ENCODE measurements at regions not wholly inside any gene's neighbourhood (a gene's known extent, or its start where the extent isn't known, plus 50 kb on each side); places are given as distances from the start of the nearest gene placed in this dataset.

DNA sequence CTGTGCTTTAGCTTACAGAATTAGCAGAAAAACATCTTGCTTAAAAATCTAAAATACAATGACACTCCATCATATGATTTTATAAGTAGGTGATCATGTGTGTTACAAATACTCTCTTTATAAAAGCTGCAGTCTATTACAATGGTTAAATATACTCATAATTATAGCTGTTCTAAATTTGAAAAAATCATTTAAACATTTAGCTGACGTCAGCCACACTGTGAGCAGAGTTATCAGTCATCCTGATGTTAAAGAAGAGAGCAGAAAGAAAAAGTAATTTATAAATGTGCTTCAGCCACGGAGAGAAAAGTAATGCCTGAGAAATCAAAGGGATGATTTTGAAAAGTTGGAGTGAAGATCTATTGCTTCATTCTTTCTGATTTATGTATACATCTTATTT lies 1325.9 kb upstream of the B3GALT2 start:
- Histone ChIP-seq H3K4me3 (ENCODE audit: low read depth, low read length) (no peak overlapping the region), H3K27me3 (no peaks in the 10 kb centered on the region), H3K36me3 (no peaks in the 10 kb centered on the region), H3K4me1 (no peaks in the 10 kb centered on the region; the same call in 1 of the 2 replicates), H3K9me3 (no peaks in the 10 kb centered on the region; the same call in 1 of the 2 replicates)
- no peak for DNase-seq
- TF ChIP-seq, protein P1, sequence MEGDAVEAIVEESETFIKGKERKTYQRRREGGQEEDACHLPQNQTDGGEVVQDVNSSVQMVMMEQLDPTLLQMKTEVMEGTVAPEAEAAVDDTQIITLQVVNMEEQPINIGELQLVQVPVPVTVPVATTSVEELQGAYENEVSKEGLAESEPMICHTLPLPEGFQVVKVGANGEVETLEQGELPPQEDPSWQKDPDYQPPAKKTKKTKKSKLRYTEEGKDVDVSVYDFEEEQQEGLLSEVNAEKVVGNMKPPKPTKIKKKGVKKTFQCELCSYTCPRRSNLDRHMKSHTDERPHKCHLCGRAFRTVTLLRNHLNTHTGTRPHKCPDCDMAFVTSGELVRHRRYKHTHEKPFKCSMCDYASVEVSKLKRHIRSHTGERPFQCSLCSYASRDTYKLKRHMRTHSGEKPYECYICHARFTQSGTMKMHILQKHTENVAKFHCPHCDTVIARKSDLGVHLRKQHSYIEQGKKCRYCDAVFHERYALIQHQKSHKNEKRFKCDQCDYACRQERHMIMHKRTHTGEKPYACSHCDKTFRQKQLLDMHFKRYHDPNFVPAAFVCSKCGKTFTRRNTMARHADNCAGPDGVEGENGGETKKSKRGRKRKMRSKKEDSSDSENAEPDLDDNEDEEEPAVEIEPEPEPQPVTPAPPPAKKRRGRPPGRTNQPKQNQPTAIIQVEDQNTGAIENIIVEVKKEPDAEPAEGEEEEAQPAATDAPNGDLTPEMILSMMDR (IDR thresholded peaks at IDR 0.05; ENCODE audit: low read depth, low read length) = no peak

DNA sequence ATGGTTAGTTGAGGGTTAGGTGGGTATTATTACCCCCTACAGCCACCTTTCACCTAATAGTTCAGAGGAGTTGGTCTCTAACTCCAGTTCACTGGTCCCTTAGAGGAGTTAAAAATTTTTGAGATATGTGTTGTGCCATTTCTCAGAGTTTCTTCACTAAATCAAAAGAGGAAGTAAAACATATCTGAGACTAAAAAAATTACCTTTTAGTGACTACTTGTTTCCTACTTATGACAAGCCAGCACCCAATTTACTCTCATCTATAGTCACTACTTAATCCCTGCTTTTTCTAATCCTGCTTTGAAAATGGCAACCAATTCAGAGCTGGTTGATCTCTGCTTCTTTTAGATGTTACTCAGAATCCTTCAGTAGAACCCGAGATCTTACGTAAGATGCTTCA lies 1316.8 kb upstream of the B3GALT2 start:
- TF ChIP-seq, protein P1 (IDR thresholded peaks at IDR 0.05; ENCODE audit: low read depth, low read length) = no peak
- no peak for DNase-seq
- Histone ChIP-seq H3K27me3 (no peaks in the 10 kb centered on the region), H3K9me3 (no peaks in the 10 kb centered on the region), H3K4me3 (ENCODE audit: low read depth, low read length) (no peak overlapping the region), H3K4me1 (no peaks in the 10 kb centered on the region), H3K36me3 (no peaks in the 10 kb centered on the region)

DNA sequence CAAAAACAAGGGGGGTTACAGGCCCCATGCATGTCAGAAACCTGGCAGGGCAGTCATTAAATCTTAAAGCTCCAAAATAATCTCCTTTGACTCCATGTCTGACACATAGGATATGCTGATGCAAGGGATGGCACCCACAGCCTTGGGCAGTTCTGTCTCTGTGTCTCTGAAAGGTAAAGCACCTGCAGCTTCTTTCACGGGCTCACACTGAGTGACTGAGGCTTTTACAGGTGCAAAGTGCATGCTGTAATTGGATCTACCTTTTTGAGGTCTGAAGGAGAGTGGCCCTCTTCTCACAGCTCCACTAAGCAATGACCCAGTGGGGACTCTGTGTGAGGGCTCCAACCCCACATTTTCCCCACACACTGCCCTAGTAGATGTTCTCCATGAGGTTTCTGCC lies 1309.0 kb upstream of the B3GALT2 start:
- no peaks in the 10 kb centered on the region for H3K36me3 ChIP-seq
- H3K9me3 ChIP-seq = no peaks in the 10 kb centered on the region
- H3K27me3 ChIP-seq = no peaks in the 10 kb centered on the region
- no peak overlapping the region for H3K4me3 ChIP-seq (ENCODE audit: low read depth, low read length)
- no peaks in the 10 kb centered on the region for H3K4me1 ChIP-seq
- DNase-seq = no peak
- TF ChIP-seq, protein P1 (IDR thresholded peaks at IDR 0.05; ENCODE audit: low read depth, low read length) = no peak

DNA sequence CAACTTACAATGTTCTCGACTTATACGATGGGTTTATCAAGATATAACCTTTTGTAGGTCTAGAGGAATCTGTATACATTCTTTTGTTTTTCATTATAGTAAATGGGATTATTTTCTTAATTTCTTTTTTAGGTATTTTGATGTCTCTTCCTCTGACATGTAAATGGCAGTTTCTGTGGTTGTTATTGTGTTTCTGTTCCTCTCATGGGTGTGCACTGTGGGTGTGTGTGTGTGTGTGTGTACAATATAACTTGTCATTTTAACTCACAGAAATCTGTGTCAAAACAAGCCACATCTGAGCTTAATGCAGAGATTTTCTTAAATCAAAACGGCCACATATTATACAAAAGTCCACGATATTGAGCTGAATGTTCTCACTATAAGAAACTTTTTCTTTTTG lies 1300.8 kb upstream of the B3GALT2 start:
- no peak overlapping the region for H3K4me3 ChIP-seq (ENCODE audit: low read depth, low read length)
- peaks cover 4% of the 10 kb centered on the region; the same call in 1 of the 2 replicates for H3K9me3 ChIP-seq
- no peak for DNase-seq
- H3K4me1 ChIP-seq = no peaks in the 10 kb centered on the region
- TF ChIP-seq, protein P1 (IDR thresholded peaks at IDR 0.05; ENCODE audit: low read depth, low read length) = no peak
- no peaks in the 10 kb centered on the region for H3K27me3 ChIP-seq
- H3K36me3 ChIP-seq = no peaks in the 10 kb centered on the region

DNA sequence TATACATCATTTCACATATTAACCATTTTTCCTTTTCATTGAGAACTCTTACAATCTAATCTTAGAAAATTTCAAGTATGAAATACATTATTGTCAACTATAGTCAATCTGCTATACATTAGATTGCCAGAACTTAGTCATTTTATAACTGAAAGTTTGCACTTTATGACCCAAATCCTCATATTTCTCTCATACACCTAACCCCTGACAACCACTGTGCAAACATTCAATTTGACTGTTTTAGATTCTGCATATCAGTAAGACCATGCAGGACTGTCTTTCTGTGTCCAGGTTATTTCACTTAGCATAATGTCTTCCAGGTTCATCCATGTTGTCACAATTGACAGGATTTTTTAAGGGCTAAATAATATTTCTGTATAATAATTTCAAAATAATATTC lies 1299.0 kb upstream of the B3GALT2 start:
- no peak for DNase-seq
- Histone ChIP-seq H3K9me3 (peaks cover 4% of the 10 kb centered on the region; the same call in 1 of the 2 replicates), H3K27me3 (no peaks in the 10 kb centered on the region), H3K4me3 (ENCODE audit: low read depth, low read length) (no peak overlapping the region), H3K36me3 (no peaks in the 10 kb centered on the region), H3K4me1 (no peaks in the 10 kb centered on the region)
- TF ChIP-seq, protein P1 (IDR thresholded peaks at IDR 0.05; ENCODE audit: low read depth, low read length) = no peak

DNA sequence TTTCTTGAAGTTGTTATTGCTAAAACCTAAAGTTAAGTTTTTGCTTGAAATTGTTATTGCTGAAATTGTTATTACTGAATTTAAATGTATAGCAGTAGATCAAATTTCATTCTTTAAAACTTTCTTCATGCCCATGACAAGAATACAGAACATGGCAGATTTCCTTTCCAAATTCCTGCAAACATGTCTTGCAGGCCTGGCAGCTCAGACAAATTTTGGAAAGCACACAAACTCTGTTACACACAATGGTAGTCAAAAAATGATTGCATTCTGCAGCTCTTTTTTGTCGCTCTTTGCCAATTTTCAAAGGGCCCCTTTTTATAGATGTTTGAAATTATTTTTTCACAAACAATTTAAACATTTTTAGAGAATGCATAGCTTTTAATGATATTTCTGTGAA lies 1292.3 kb upstream of the B3GALT2 start:
- no peak for DNase-seq
- H3K4me1 ChIP-seq = peaks cover 7% of the 10 kb centered on the region
- TF ChIP-seq, protein P1 (IDR thresholded peaks at IDR 0.05; ENCODE audit: low read depth, low read length) = no peak
- no peaks in the 10 kb centered on the region for H3K27me3 ChIP-seq
- no peaks in the 10 kb centered on the region for H3K36me3 ChIP-seq
- no peak overlapping the region for H3K4me3 ChIP-seq (ENCODE audit: low read depth, low read length)
- no peaks in the 10 kb centered on the region for H3K9me3 ChIP-seq
